ENCODE measurements at regions not wholly inside any gene's neighbourhood (a gene's known extent, or its start where the extent isn't known, plus 50 kb on each side); places are given as distances from the start of the nearest gene placed in this dataset.

- TF ChIP-seq, protein P1, sequence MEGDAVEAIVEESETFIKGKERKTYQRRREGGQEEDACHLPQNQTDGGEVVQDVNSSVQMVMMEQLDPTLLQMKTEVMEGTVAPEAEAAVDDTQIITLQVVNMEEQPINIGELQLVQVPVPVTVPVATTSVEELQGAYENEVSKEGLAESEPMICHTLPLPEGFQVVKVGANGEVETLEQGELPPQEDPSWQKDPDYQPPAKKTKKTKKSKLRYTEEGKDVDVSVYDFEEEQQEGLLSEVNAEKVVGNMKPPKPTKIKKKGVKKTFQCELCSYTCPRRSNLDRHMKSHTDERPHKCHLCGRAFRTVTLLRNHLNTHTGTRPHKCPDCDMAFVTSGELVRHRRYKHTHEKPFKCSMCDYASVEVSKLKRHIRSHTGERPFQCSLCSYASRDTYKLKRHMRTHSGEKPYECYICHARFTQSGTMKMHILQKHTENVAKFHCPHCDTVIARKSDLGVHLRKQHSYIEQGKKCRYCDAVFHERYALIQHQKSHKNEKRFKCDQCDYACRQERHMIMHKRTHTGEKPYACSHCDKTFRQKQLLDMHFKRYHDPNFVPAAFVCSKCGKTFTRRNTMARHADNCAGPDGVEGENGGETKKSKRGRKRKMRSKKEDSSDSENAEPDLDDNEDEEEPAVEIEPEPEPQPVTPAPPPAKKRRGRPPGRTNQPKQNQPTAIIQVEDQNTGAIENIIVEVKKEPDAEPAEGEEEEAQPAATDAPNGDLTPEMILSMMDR (IDR thresholded peaks at IDR 0.05; ENCODE audit: insufficient read depth, low read depth, low read length): no peak
- no peak for TF ChIP-seq EZH2 (IDR thresholded peaks at IDR 0.05; ENCODE audit: insufficient read depth, low read length)
Measured at GRCh38 chr10:10056961-10057360, 960.7 kb upstream of the CELF2 start.
